NCI-H510A (cell line): ENCODE measurements at regions not wholly inside any gene's neighbourhood (a gene's known extent, or its start where the extent isn't known, plus 50 kb on each side); places are given as distances from the start of the nearest gene placed in this dataset.
A peak's percentile ranks its signal among the peaks of the same experiment; 100 is the strongest.
"Not testable (repeated sequence)": the region's sequence is repeated elsewhere in the genome, so short reads cannot be mapped to it uniquely, and the experiment has no call there.

Source experiments
- DNase-seq: peaks from one replicate; lab custom pipeline; 2025; lab: John Stamatoyannopoulos, UW

DNA sequence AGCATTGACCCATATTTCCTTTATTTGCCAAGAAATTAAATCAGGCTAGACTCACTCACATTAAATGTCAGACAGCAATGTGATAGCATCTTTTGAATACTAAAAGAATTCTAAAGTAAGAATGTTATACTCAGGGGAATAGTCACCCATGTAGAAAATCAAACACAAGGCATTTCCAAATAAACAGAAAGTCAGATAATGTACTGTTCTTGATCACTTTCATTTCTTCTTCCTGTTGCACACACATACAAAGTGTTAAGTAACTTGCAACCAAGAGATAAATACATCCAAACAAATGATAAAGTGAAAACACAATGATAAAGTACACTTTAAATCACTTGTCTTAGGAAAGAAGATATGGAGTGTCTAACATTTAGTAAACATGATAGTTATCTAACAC is 1366.6 kb upstream of the MIR17HG start:
- no peak for DNase-seq

DNA sequence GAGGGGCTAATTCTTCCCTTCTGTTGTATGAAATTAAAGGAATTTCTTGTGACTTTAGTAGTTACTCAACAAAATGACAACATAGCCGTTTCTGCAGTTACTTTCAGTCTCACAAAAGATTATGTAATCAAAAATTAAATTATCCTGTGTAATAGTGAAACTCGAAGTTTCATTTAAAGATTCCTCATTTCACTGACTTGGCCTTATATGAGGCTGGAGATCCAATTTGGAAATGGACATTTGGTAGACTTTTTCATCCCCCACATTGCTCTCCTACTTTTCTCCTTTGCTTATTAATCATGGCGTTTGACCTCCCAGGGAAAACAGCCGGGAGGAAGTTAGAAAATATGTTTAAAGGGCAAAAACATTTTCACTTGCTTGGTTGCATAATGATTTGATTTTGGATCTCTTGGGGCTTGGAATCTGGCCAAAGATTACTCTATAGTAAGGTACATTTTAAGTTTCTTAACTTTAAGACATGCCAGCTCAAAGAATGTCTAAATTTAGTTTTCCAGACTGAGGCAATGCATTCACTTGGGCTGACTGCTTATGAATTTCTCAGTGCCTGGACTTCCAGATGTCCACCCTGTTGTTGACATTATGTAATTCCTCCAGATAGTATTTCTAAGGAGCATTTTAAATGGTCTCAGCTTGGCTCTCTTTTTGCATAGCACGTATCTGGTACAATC is 1364.9 kb upstream of the MIR17HG start:
- DNase-seq = no peak

GRCh38 chr13:89988206-89988605 is 1359.3 kb upstream of the MIR17HG start:
- DNase-seq = no peak

GRCh38 chr13:90003566-90003965 is 1343.9 kb upstream of the MIR17HG start:
- no peak for DNase-seq

GRCh38 chr13:90008707-90009149 is 1338.8 kb upstream of the MIR17HG start:
- DNase-seq = no peak

- no peak for DNase-seq
These were observed 1333.4 kb upstream of the MIR17HG start for GRCh38 chr13:90014038-90014437.

GRCh38 chr13:90015565-90016507 is 1331.7 kb upstream of the MIR17HG start:
- no peak for DNase-seq

DNA sequence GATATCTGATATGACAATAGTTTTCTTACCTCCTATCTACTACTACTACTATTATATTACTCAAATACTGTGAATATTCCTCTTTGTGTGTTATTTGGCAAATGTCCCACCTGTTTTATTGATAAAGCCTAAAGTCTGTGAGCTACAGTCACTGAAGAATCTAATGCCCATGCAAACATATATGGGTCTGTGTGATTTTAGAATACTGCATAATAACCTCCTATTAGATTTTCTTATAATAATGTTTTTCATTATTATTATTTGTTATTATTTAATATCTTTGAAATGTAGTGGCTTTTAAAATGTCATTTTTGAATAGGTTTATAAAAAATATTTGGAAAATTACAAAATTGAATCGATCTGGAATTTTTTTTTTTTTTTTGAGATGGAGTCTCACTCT is 1330.8 kb upstream of the MIR17HG start:
- DNase-seq = no peak

DNA sequence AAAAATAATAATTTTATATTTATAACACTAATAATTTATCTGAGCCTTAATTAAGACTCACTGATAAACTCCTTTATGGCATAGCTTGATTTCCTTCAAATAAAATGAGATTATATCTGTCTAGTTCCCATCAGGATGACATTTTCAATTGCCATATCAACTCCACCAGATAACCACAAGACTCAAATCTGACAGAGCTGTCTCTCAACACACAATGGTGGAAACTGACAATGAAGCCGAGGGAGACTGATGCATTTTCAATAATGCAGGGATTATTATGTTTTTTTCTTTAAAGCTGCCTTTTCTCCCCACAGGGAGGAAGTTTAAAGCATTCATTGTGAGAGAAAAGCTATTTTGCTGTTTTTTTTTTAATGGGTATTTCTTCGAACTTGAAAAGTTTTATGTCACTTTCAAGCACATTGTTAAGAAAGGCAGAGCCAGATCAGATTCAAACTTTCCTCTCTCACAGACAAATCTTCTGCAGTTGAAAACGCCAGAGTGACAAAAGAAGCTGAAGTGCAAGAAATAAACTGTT is 1326.9 kb upstream of the MIR17HG start:
- no peak for DNase-seq

DNA sequence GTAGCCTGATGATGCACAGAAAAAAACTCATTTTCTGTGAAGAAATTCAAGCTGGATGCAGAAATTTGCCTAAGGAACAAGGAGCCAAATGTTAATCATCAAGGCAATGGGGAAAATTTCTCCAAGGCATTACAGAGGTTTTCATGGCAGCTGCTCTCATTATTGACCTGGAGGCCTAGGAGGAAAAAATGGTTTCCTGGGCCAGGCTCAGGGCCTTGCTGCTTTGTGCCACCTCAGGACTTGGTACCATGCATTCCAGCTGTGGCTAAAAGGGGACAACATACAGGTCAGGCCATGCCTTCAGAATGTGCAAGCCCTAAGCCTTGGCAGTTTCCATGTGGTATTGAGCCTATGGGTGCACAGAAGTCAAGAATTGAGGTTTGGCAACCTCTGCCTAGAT is 1320.1 kb upstream of the MIR17HG start:
- DNase-seq = no peak

DNA sequence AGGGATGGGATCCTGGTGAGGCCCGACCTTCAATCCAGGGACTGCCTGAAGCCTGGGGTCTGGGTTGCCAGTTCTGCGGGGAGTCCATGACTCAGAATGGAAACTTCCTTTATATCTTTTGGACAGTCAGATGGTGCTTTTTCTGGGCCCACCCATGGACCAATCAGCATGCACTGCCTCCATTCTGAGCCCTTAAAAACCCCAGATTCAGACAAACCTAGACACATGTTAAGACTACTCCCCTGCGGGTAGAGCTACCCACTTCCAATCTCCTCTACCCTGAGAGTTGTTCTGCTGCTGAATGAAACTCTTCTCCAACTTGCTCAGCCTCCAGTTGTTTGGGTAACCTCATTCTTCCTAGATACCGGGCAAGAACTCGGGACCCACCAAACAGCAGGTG is 1315.2 kb upstream of the MIR17HG start:
- no peak for DNase-seq

DNA sequence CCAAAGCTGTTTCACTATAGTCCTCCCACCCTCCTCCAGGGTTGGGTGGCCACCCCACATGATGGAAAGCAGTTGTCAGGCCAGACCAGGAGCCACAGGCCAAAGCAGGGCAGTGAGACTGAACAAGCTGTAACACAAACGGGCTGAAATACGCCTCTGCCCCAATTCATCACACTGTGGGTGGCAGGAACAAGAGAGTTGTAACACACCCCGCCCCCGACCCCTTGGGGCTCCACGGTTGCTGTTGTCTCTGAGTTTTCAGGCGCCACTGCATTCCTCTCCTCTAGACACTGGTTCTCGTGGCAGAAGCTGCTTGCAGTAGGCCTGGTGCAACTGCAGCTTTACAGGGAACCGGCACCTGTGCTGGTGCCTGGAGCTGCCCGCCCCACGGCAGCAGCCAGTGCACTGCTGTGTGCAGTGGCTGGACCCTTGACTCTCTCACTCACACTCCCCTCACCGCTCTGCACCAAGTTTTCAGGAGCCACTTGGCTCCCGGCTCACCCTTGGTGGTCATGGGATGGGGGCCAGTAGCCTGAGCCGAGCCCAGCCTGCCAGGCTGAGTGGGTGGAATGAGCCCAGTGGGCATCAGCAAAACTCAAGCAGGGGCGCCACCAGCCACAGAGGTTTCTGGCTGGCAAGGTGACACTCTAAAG is 1314.5 kb upstream of the MIR17HG start:
- no peak for DNase-seq

GRCh38 chr13:90039516-90039915 is 1308.0 kb upstream of the MIR17HG start:
- no peak for DNase-seq

- DNase-seq = no peak
These were observed 1299.9 kb upstream of the MIR17HG start for GRCh38 chr13:90047600-90047999.

DNA sequence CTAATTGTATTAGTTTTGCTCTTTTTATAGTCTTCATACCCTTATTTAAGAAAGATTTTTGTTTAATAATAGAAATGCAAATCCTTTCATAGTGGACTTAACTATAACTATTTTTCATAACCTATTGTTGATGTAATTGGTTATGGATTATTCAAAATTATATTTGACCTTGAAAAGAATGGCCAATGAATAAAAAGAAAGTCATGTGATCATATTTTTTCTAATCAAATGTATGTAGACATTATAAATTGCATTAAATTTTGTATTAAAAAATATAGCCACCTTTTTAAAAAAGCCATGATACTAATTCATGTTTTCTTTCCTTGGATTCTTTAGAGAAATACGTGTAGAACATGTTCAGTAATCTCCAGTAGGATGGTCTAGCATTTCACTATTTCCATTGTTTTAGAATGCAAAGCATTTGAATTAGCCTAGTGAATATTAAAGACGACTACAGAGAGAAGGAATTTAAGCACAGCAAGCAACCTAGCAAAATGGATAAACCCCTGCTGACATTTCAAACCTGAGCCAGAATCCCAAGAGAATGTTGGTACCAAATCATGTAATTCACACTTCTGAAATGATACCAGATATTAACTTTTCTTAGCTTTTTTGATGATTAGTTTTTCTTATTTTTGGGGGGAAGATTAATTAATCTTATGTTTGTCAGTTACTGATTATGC is 1297.4 kb upstream of the MIR17HG start:
- DNase-seq = no peak

- peak; percentile 34 for DNase-seq
These were observed 1292.4 kb upstream of the MIR17HG start for GRCh38 chr13:90055121-90055520.

GRCh38 chr13:90055760-90056159 is 1291.7 kb upstream of the MIR17HG start:
- no peak for DNase-seq

DNA sequence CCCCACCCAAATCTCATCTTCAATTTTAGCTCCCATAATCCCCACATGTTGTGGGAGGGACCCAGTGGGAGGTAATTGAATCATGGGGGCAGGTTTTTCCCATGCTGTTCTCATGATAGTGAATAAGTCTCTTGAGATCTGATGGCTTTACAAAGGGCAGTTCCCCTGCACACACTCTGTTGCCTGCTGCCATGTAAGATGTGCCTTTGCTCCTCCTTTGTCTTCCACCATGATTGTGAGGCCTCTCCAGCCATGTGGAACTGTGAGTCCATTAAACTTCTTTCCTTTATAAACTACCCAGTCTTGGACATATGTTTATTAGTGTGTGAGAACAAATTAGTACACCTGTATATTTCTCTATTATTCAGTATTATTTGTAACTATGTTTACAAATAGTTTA is 1283.3 kb upstream of the MIR17HG start:
- not testable (repeated sequence) for DNase-seq

DNA sequence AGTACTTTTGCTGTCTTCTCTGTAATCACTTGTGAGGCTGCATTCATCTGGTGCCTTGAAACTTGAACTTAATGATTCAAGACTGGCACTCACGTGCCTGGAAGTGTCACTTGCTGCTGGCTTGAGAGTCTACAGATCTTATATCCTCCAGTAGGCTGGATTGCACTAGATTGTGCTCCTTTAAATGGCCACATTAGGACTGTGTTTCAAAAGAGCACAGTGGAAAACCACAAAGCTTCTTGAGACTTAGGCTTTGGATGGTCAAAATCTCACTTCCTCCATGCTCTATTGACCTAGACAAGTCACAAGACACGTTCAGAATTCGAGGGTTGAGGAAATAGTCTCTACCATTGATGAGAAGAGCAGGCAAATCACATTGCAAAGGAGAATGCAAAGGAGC is 1278.8 kb upstream of the MIR17HG start:
- DNase-seq = no peak

DNA sequence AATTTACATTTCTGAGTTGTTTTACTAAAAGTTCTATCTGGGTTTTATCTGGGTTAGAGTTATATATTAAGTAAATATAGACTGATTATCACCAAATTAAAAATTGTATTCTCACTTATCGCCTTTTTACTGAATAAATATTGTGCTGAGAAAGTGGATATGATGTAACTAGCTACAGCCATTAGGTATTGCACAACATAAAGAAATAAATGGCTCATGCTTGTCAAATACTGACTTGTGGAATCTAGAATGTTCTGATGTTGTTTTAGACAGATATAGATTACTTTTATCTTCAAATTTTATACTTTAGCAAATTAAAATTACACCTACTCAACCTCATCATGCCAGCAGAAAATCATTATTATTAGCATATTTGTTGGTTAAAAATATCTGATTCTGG is 1277.1 kb upstream of the MIR17HG start:
- DNase-seq = no peak

- DNase-seq = no peak
These were observed 1276.5 kb upstream of the MIR17HG start for GRCh38 chr13:90070837-90071525.
